ENCODE measurements at regions not wholly inside any gene's neighbourhood (a gene's known extent, or its start where the extent isn't known, plus 50 kb on each side); places are given as distances from the start of the nearest gene placed in this dataset.

- WGBS, 10 experiments: 84 to 100% (median 86%) methylated on average over 1 to 3 of the region's 10 CpGs; no CpG with 5 or more reads in 7 of the 10 experiments
- Histone ChIP-seq H3K4me3 (no peak overlapping the region), H3K27ac (no peak overlapping the region), H3K4me1 (replicated peaks in 1 of 2) (peaks cover 3 to 6% of the 10 kb centered on the region in 2 donors)
- in situ Hi-C loops (cut with MboI; ENCODE audit: low pct_unique_long_range_greater_than_20kb in 2 of 9, low sequenced_read_pairs in 9 of 9, unreplicated experiment in 9 of 9): no loop called here
- ATAC-seq (replicated peaks in 6 of 8): no peak
These were observed 158.3 kb downstream of the DLL1 start for GRCh38 chr6:170132561-170132991.

- peaks cover 3 to 6% of the 10 kb centered on the region in 2 donors for H3K4me1 ChIP-seq (replicated peaks in 1 of 2)
- in situ Hi-C loops (cut with MboI; ENCODE audit: low pct_unique_long_range_greater_than_20kb in 2 of 9, low sequenced_read_pairs in 9 of 9, unreplicated experiment in 9 of 9): no loop called here
- no peak for ATAC-seq (replicated peaks in 6 of 8)
- no peak overlapping the region for H3K27ac ChIP-seq
- 20 to 74% (median 58%) methylated on average over 1 to 7 of the region's 11 CpGs; no CpG with 5 or more reads in 4 of the 10 experiments for WGBS, 10 experiments
- no peak overlapping the region for H3K4me3 ChIP-seq
These were observed 158.8 kb downstream of the DLL1 start for GRCh38 chr6:170132011-170132521.

- H3K27ac ChIP-seq: no peak overlapping the region
- 60 to 100% (median 88%) methylated on average over 1 to 6 of the region's 11 CpGs; no CpG with 5 or more reads in 3 of the 10 experiments for WGBS, 10 experiments
- no peak overlapping the region for H3K4me3 ChIP-seq
- peaks cover 3 to 6% of the 10 kb centered on the region in 2 donors for H3K4me1 ChIP-seq (replicated peaks in 1 of 2)
- ATAC-seq (replicated peaks in 6 of 8): no peak
- in situ Hi-C loops (cut with MboI; ENCODE audit: low pct_unique_long_range_greater_than_20kb in 2 of 9, low sequenced_read_pairs in 9 of 9, unreplicated experiment in 9 of 9): no loop called here
These were observed 159.5 kb downstream of the DLL1 start for GRCh38 chr6:170131351-170131750.

GRCh38 chr6:170130771-170131241 lies 160.1 kb downstream of the DLL1 start:
- 48 to 90% (median 61%) methylated on average over 2 to 6 of the region's 9 CpGs; no CpG with 5 or more reads in 7 of the 10 experiments for WGBS, 10 experiments
- in situ Hi-C loops (cut with MboI; ENCODE audit: low pct_unique_long_range_greater_than_20kb in 2 of 9, low sequenced_read_pairs in 9 of 9, unreplicated experiment in 9 of 9): no loop called here
- no peak for ATAC-seq (replicated peaks in 6 of 8)

GRCh38 chr6:170130201-170130621 lies 160.7 kb downstream of the DLL1 start:
- H3K27ac ChIP-seq: no peak overlapping the region
- in situ Hi-C loops (cut with MboI; ENCODE audit: low pct_unique_long_range_greater_than_20kb in 2 of 9, low sequenced_read_pairs in 9 of 9, unreplicated experiment in 9 of 9): no loop called here
- 35 to 93% (median 90%) methylated on average over 2 to 4 of the region's 15 CpGs; no CpG with 5 or more reads in 6 of the 10 experiments for WGBS, 10 experiments
- H3K4me1 ChIP-seq (replicated peaks in 1 of 2): peaks cover 3 to 6% of the 10 kb centered on the region in 2 donors
- peak in 7 of 8 experiments; percentile 12 to 52 (median 37) for ATAC-seq (replicated peaks in 6 of 8)
- no peak overlapping the region for H3K4me3 ChIP-seq

More at GRCh38 chr6:170130771-170131241, 160.1 kb downstream of the DLL1 start:
- Histone ChIP-seq H3K4me1 (replicated peaks in 1 of 2) (peaks cover 3 to 6% of the 10 kb centered on the region in 2 donors), H3K4me3 (no peak overlapping the region), H3K27ac (no peak overlapping the region)

GRCh38 chr6:170129691-170130171 lies 161.1 kb downstream of the DLL1 start:
- ATAC-seq (replicated peaks in 6 of 8): peak; percentile 94 to 99 (median 98)
- Histone ChIP-seq H3K4me3 (no peak overlapping the region), H3K27ac (no peak overlapping the region), H3K4me1 (replicated peaks in 1 of 2) (peaks cover 3 to 6% of the 10 kb centered on the region in 2 donors)
- in situ Hi-C loops (cut with MboI; ENCODE audit: low pct_unique_long_range_greater_than_20kb in 2 of 9, low sequenced_read_pairs in 9 of 9, unreplicated experiment in 9 of 9): no loop called here
- 0 to 100% (median 80%) methylated on average over 1 of the region's 14 CpGs; no CpG with 5 or more reads in 7 of the 10 experiments for WGBS, 10 experiments

GRCh38 chr6:170128811-170129681 lies 161.8 kb downstream of the DLL1 start:
- no peak for ATAC-seq (replicated peaks in 6 of 8)
- H3K27ac ChIP-seq: no peak overlapping the region
- WGBS, 10 experiments: 84 to 90% methylated on average over 2 to 7 of the region's 34 CpGs; no CpG with 5 or more reads in 8 of the 10 experiments
- peaks cover 3 to 6% of the 10 kb centered on the region in 2 donors for H3K4me1 ChIP-seq (replicated peaks in 1 of 2)
- no peak overlapping the region for H3K4me3 ChIP-seq
- in situ Hi-C loops (cut with MboI; ENCODE audit: low pct_unique_long_range_greater_than_20kb in 2 of 9, low sequenced_read_pairs in 9 of 9, unreplicated experiment in 9 of 9): no loop called here

GRCh38 chr6:170128346-170128745 lies 162.5 kb downstream of the DLL1 start:
- no peak overlapping the region for H3K4me3 ChIP-seq
- no peak overlapping the region for H3K27ac ChIP-seq
- in situ Hi-C loops (cut with MboI; ENCODE audit: low pct_unique_long_range_greater_than_20kb in 2 of 9, low sequenced_read_pairs in 9 of 9, unreplicated experiment in 9 of 9): no loop called here
- 53 to 100% (median 93%) methylated on average over 2 to 6 of the region's 10 CpGs; no CpG with 5 or more reads in 2 of the 10 experiments for WGBS, 10 experiments
- H3K4me1 ChIP-seq (replicated peaks in 1 of 2): peaks cover 3 to 6% of the 10 kb centered on the region in 2 donors
- ATAC-seq (replicated peaks in 6 of 8): no peak

GRCh38 chr6:170127151-170127550 lies 163.7 kb downstream of the DLL1 start:
- ATAC-seq (replicated peaks in 6 of 8): no peak
- Histone ChIP-seq H3K4me3 (no peak overlapping the region), H3K27ac (no peak overlapping the region), H3K4me1 (replicated peaks in 1 of 2) (peaks cover 3 to 6% of the 10 kb centered on the region in 2 donors)
- 35 to 100% (median 92%) methylated on average over 1 to 8 of the region's 9 CpGs; no CpG with 5 or more reads in 4 of the 10 experiments for WGBS, 10 experiments
- in situ Hi-C loops (cut with MboI; ENCODE audit: low pct_unique_long_range_greater_than_20kb in 2 of 9, low sequenced_read_pairs in 9 of 9, unreplicated experiment in 9 of 9): no loop called here

GRCh38 chr6:170125456-170126300 lies 165.2 kb downstream of the DLL1 start:
- no peak for ATAC-seq (replicated peaks in 6 of 8)
- 0 to 93% (median 78%) methylated on average over 1 to 19 of the region's 27 CpGs; no CpG with 5 or more reads in 2 of the 10 experiments for WGBS, 10 experiments
- H3K4me1 ChIP-seq (replicated peaks in 1 of 2): peaks cover 3 to 6% of the 10 kb centered on the region in 2 donors
- in situ Hi-C loops (cut with MboI; ENCODE audit: low pct_unique_long_range_greater_than_20kb in 2 of 9, low sequenced_read_pairs in 9 of 9, unreplicated experiment in 9 of 9): no loop called here
- H3K27ac ChIP-seq: no peak overlapping the region
- H3K4me3 ChIP-seq: no peak overlapping the region

- in situ Hi-C loops (cut with MboI; ENCODE audit: low pct_unique_long_range_greater_than_20kb in 2 of 9, low sequenced_read_pairs in 9 of 9, unreplicated experiment in 9 of 9): no loop called here
- 28 to 100% (median 91%) methylated on average over 1 to 5 of the region's 5 CpGs for WGBS, 10 experiments
- no peak overlapping the region for H3K4me3 ChIP-seq
- ATAC-seq (replicated peaks in 6 of 8): no peak
- H3K4me1 ChIP-seq (replicated peaks in 1 of 2): peaks cover 3% of the 10 kb centered on the region in 2 donors
- H3K27ac ChIP-seq: no peak overlapping the region
These were observed 166.0 kb downstream of the DLL1 start for GRCh38 chr6:170124836-170125235.

- H3K27ac ChIP-seq: no peak overlapping the region
- H3K4me3 ChIP-seq: no peak overlapping the region
- H3K4me1 ChIP-seq (replicated peaks in 1 of 2): no peaks in the 10 kb centered on the region
- ATAC-seq (replicated peaks in 6 of 8): no peak
- 30 to 95% (median 79%) methylated on average over 1 to 2 of the region's 2 CpGs; no CpG with 5 or more reads in 6 of the 10 experiments for WGBS, 10 experiments
- in situ Hi-C loops (cut with MboI; ENCODE audit: low pct_unique_long_range_greater_than_20kb in 2 of 9, low sequenced_read_pairs in 9 of 9, unreplicated experiment in 9 of 9): no loop called here
These were observed 166.7 kb downstream of the DLL1 start for GRCh38 chr6:170124150-170124549.
